ENCODE measurements at regions not wholly inside any gene's neighbourhood (a gene's known extent, or its start where the extent isn't known, plus 50 kb on each side); places are given as distances from the start of the nearest gene placed in this dataset.

- DNase-seq = no peak
These were observed 135.3 kb upstream of the LMCD1 start for GRCh38 chr3:8366219-8366810.

GRCh38 chr3:8368598-8368997, 133.0 kb upstream of the LMCD1 start:
- no peak for DNase-seq

- no peak for DNase-seq
These were observed 132.0 kb upstream of the LMCD1 start for GRCh38 chr3:8369638-8370037.

GRCh38 chr3:8371085-8371551, 130.5 kb upstream of the LMCD1 start:
- no peak for DNase-seq

- DNase-seq = no peak
These were observed 129.6 kb upstream of the LMCD1 start for GRCh38 chr3:8371960-8372463.

- no peak for DNase-seq
These were observed 120.5 kb upstream of the LMCD1 start for GRCh38 chr3:8380904-8381704.

- no peak for DNase-seq
These were observed 115.6 kb upstream of the LMCD1 start for GRCh38 chr3:8385848-8386620.

- DNase-seq = no peak
These were observed 114.1 kb upstream of the LMCD1 start for GRCh38 chr3:8387571-8387970.

- no peak for DNase-seq
These were observed 101.9 kb upstream of the LMCD1 start for GRCh38 chr3:8399686-8400085.

- no peak for DNase-seq
These were observed 100.7 kb upstream of the LMCD1 start for GRCh38 chr3:8400911-8401310.

GRCh38 chr3:8403996-8404395, 97.6 kb upstream of the LMCD1 start:
- no peak for DNase-seq

- no peak for DNase-seq
These were observed 96.5 kb upstream of the LMCD1 start for GRCh38 chr3:8405144-8405543.

GRCh38 chr3:8406479-8406878, 95.1 kb upstream of the LMCD1 start:
- no peak for DNase-seq

- no peak for DNase-seq
These were observed 88.2 kb upstream of the LMCD1 start for GRCh38 chr3:8413337-8413926.

GRCh38 chr3:8416965-8417364, 84.7 kb upstream of the LMCD1 start:
- peak in 1 of 2 donors; percentile 21 for DNase-seq

GRCh38 chr3:8420612-8421011, 81.0 kb upstream of the LMCD1 start:
- DNase-seq = no peak

- no peak for DNase-seq
These were observed 80.4 kb upstream of the LMCD1 start for GRCh38 chr3:8421267-8421666.

GRCh38 chr3:8421711-8422110, 79.9 kb upstream of the LMCD1 start:
- DNase-seq = no peak

- DNase-seq = no peak
These were observed 78.3 kb upstream of the LMCD1 start for GRCh38 chr3:8423307-8423706.

GRCh38 chr3:8424281-8424680, 77.3 kb upstream of the LMCD1 start:
- no peak for DNase-seq

GRCh38 chr3:8436661-8437287, 64.8 kb upstream of the LMCD1 start:
- DNase-seq = no peak

- DNase-seq = no peak
These were observed 63.0 kb upstream of the LMCD1 start for GRCh38 chr3:8438507-8439079.

Data from stimulated activated CD4-positive, alpha-beta T cell treated with anti-CD3 and anti-CD28 coated beads, Interleukin-2, amount 100 ng/mL, for 24 hours (primary cell).